Neural crest cell (in vitro differentiated cells): ENCODE measurements at regions not wholly inside any gene's neighbourhood (a gene's known extent, or its start where the extent isn't known, plus 50 kb on each side); places are given as distances from the start of the nearest gene placed in this dataset.
"Not testable (repeated sequence)": the region's sequence is repeated elsewhere in the genome, so short reads cannot be mapped to it uniquely, and the experiment has no call there.

Source experiments
- DNase-seq: peaks from one replicate; pipeline ENCODE4 v3.0.0; 2021; ENCODE audit warnings: low read depth, mixed read lengths, low spot score
- H3K27ac Mint-ChIP-seq: one replicate; pipeline ENCODE4 v1.8.0; 2021; ENCODE audit warnings: mild to moderate bottlenecking, mixed read lengths; ENCODE audit not compliant: unreplicated experiment
- H3K27me3 Mint-ChIP-seq: 2 replicates; pipeline ENCODE4 v1.8.0; 2021; ENCODE audit warnings: low read depth, mild to moderate bottlenecking, mixed read lengths
- H3K36me3 Mint-ChIP-seq: 2 replicates; pipeline ENCODE4 v1.8.0; 2021; ENCODE audit warnings: low read depth, mild to moderate bottlenecking, mixed read lengths
- H3K4me1 Mint-ChIP-seq: 2 replicates; pipeline ENCODE4 v1.8.0; 2021; ENCODE audit warnings: mixed read lengths
- H3K4me3 Mint-ChIP-seq: one replicate; pipeline ENCODE4 v1.8.0; 2021; ENCODE audit warnings: mild to moderate bottlenecking, mixed read lengths
- H3K9me3 Mint-ChIP-seq: 2 replicates; pipeline ENCODE4 v1.8.0; 2021; ENCODE audit warnings: mixed read lengths
- CTCF ChIP-seq: fragments of 200-600 bp; sonication (generic); conservative IDR thresholded peaks from 2 replicates; pipeline ENCODE4 v1.5.0; 2021; ENCODE audit warnings: antibody characterized with exemption, mild to moderate bottlenecking

GRCh38 chr6:163701762-163702161 lies 287.2 kb downstream of the QKI start:
- Mint-ChIP-seq H3K27ac (no peak overlapping the region), H3K4me3 (no peak overlapping the region), H3K36me3 (no peaks in the 10 kb centered on the region), H3K4me1 (peaks cover 22% of the 10 kb centered on the region), H3K9me3 (peaks cover 6% of the 10 kb centered on the region), H3K27me3 (no peaks in the 10 kb centered on the region)
- no peak for TF ChIP-seq CTCF
- DNase-seq = no peak

- peaks cover 6% of the 10 kb centered on the region for H3K9me3 Mint-ChIP-seq
- H3K4me1 Mint-ChIP-seq = peaks cover 13% of the 10 kb centered on the region
- H3K36me3 Mint-ChIP-seq = no peaks in the 10 kb centered on the region
- DNase-seq = no peak
- H3K4me3 Mint-ChIP-seq = no peak overlapping the region
- no peak overlapping the region for H3K27ac Mint-ChIP-seq
- H3K27me3 Mint-ChIP-seq = no peaks in the 10 kb centered on the region
- no peak for TF ChIP-seq CTCF
Measured at GRCh38 chr6:163698086-163698485, 283.6 kb downstream of the QKI start.

GRCh38 chr6:163696311-163696710 lies 281.8 kb downstream of the QKI start:
- H3K27me3 Mint-ChIP-seq, H3K4me1 Mint-ChIP-seq, H3K9me3 Mint-ChIP-seq, H3K27ac Mint-ChIP-seq, DNase-seq, H3K36me3 Mint-ChIP-seq, H3K4me3 Mint-ChIP-seq: not testable (repeated sequence)

GRCh38 chr6:163695414-163695864 lies 280.9 kb downstream of the QKI start:
- no peak for DNase-seq
- Mint-ChIP-seq H3K27me3 (no peaks in the 10 kb centered on the region), H3K36me3 (no peaks in the 10 kb centered on the region), H3K9me3 (peaks cover 3% of the 10 kb centered on the region), H3K27ac (no peak overlapping the region), H3K4me1 (peaks cover 9% of the 10 kb centered on the region), H3K4me3 (no peak overlapping the region)
- no peak for TF ChIP-seq CTCF

- no peak for DNase-seq
- Mint-ChIP-seq H3K27ac (no peak overlapping the region), H3K4me3 (no peak overlapping the region), H3K36me3 (no peaks in the 10 kb centered on the region), H3K9me3 (peaks cover 3% of the 10 kb centered on the region), H3K27me3 (no peaks in the 10 kb centered on the region), H3K4me1 (peaks cover 5% of the 10 kb centered on the region)
- TF ChIP-seq CTCF = no peak
Measured at GRCh38 chr6:163694988-163695398, 280.5 kb downstream of the QKI start.

- TF ChIP-seq CTCF = no peak
- H3K36me3 Mint-ChIP-seq = no peaks in the 10 kb centered on the region
- DNase-seq = no peak
- peaks cover 8% of the 10 kb centered on the region for H3K4me1 Mint-ChIP-seq
- no peak overlapping the region for H3K4me3 Mint-ChIP-seq
- H3K27me3 Mint-ChIP-seq = no peaks in the 10 kb centered on the region
- H3K9me3 Mint-ChIP-seq = peaks cover 2% of the 10 kb centered on the region
- H3K27ac Mint-ChIP-seq = no peak overlapping the region
Measured at GRCh38 chr6:163694072-163694471, 279.6 kb downstream of the QKI start.
